ENCODE measurements at regions not wholly inside any gene's neighbourhood (a gene's known extent, or its start where the extent isn't known, plus 50 kb on each side); places are given as distances from the start of the nearest gene placed in this dataset.

GRCh38 chrX:124925681-124926080 lies 394.0 kb upstream of the TEX13C start:
- Histone ChIP-seq H2BK15ac (ENCODE audit: low read depth, low read length) (no peak overlapping the region), H2BK5ac (ENCODE audit: insufficient read length, low read length) (no peak overlapping the region), H3K79me1 (ENCODE audit: insufficient read depth, low read depth, low read length, poor library complexity, severe bottlenecking) (no peaks in the 10 kb centered on the region), H3K79me2 (ENCODE audit: insufficient read depth, low read length) (no peaks in the 10 kb centered on the region), H3K9ac (ENCODE audit: extremely low read depth, insufficient read length, low read length) (no peak overlapping the region), H2AK5ac (ENCODE audit: insufficient read length, low read length) (no peak overlapping the region), H3K4me2 (ENCODE audit: insufficient read depth, insufficient read length, low read length) (no peak overlapping the region), H4K8ac (replicated peaks; ENCODE audit: insufficient read length, low read depth, low read length) (no peak overlapping the region), H3K18ac (ENCODE audit: insufficient read length, low read depth, low read length) (no peak overlapping the region), H4K91ac (ENCODE audit: insufficient read length, low read depth, low read length) (no peak overlapping the region), H3K4me1 (ENCODE audit: insufficient read depth, low read length) (no peaks in the 10 kb centered on the region), H3K27ac (ENCODE audit: insufficient read length, low read depth, low read length) (no peak overlapping the region), H3T11ph (ENCODE audit: low read length) (no peak overlapping the region), H3K14ac (ENCODE audit: insufficient read depth, low read length) (no peak overlapping the region), H3K23ac (ENCODE audit: insufficient read length, low read depth, low read length) (no peak overlapping the region), H3K4ac (ENCODE audit: low read depth, low read length) (no peak overlapping the region), H2BK120ac (ENCODE audit: low read depth, low read length, poor library complexity, severe bottlenecking) (no peak overlapping the region), H2BK12ac (ENCODE audit: insufficient read length, low read depth, low read length) (no peak overlapping the region), H2AFZ (ENCODE audit: low read length) (no peak overlapping the region), H4K20me1 (ENCODE audit: control insufficient read depth, insufficient read depth, insufficient read length) (no peaks in the 10 kb centered on the region), H3K27me3 (ENCODE audit: insufficient read depth, low read length) (no peaks in the 10 kb centered on the region), H2BK20ac (ENCODE audit: low read depth, low read length, poor library complexity, severe bottlenecking) (no peak overlapping the region), H3K56ac (ENCODE audit: insufficient read length, low read depth, low read length) (no peak overlapping the region), H3K23me2 (ENCODE audit: insufficient read length, low read depth, low read length, poor library complexity, severe bottlenecking) (no peaks in the 10 kb centered on the region), H4K5ac (ENCODE audit: insufficient read length, low read depth, low read length) (no peak overlapping the region), H3K9me3 (ENCODE audit: control insufficient read depth, low read depth, low read length) (no peaks in the 10 kb centered on the region)
- TF ChIP-seq CTCF (conservative IDR thresholded peaks at IDR 0.05) = no peak
- H3K27me3 Mint-ChIP-seq (ENCODE audit: low read depth) = no peaks in the 10 kb centered on the region
- H3K4me3 Mint-ChIP-seq = no peak overlapping the region
- no CpG with 5 or more reads among the region's 1 CpG for WGBS (ENCODE audit: extremely low coverage, insufficient read length, low lambda C conversion rate)
- no peak overlapping the region for H3K27ac Mint-ChIP-seq
- H3K9me3 Mint-ChIP-seq = no peaks in the 10 kb centered on the region; a peak in 1 of 5 replicates
- DNase-seq = no peak
- peaks cover 11 to 14% of the 10 kb centered on the region in 2 experiments for H3K4me1 Mint-ChIP-seq
- H3K36me3 Mint-ChIP-seq (ENCODE audit: insufficient read depth in 1 of 3, low read depth in 3 of 3) = no peaks in the 10 kb centered on the region
